HCEC 1CT (cell line): ENCODE measurements at regions not wholly inside any gene's neighbourhood (a gene's known extent, or its start where the extent isn't known, plus 50 kb on each side); places are given as distances from the start of the nearest gene placed in this dataset.

ENCODE experiments used
- DNase-seq: peaks from one replicate; pipeline ENCODE4 v3.0.0-alpha.2; 2017

DNA sequence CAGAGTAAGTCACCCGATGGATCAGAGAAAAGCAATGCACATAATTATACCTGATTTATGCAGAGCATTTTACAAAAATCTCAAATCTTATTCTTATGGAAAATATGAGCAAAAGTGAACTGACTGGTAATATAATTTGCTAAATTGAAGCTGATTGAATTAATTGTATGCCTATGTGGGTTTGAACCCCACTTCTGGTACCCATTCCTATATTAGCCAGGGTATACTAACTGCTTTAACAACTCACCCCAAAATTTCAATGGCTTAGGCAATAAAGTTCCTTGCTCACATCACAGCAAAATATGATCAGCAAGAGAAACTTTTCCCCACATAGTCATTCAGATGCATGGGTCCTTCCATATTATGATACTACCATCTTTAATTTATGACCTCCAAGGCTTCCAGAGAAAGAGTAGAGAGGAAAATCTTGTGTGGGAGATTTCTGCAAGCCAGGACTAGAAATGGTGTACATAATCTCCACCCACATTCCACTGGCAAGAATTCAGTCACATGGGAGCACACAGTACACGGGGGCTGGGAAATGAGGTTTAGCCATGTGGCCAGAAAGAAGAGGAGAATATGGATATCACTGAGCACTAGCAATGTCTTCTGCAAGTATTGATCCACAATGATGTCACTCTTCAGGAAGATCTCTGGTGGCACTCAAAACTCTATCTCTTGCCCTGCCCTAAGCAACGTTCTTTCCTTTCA is 640.7 kb downstream of the BCOR start:
- DNase-seq = no peak

- no peak for DNase-seq
Observed at GRCh38 chrX:39458779-39459178, 639.0 kb downstream of the BCOR start.

DNA sequence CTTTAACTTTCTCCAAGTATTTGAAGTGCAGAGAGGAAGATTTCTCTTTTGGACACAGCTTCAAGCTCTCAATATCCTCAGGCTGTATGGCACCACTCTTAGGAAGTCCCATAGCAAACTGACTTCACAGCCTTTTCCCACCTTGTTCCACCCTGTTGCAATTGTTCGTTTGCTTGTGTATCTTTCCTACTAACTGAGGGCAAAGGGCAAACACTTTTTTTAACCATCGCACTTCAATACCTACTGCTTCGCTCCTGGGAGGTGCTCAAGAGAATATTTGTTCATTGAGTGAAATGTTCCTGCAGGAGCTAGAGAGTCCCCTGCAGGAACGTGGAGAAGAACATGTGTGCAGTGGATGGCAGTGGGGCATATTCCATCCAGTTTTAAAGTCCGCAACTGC is 638.6 kb downstream of the BCOR start:
- DNase-seq = no peak

DNA sequence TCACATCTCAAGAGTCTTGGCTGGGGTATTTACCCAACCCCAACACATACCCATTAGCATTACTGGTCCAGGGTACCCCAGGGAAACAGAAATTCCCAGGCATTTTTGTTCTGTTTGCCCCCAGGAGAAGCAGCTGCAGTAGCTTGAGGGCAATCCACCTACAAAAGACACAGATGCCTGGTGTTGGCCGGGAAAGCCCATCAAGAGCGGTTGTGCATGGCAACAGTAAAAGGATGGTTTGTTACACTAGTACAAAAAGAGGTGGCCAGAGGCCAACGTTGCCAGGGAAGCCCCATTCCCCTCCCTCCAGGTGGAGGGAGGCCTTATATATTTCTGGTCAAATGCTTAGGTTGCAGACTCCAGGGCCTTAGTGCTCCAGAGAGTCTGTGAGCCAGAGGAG is 637.8 kb downstream of the BCOR start:
- no peak for DNase-seq

- no peak for DNase-seq
Observed at GRCh38 chrX:39460499-39460898, 637.3 kb downstream of the BCOR start.

- no peak for DNase-seq
Observed at GRCh38 chrX:39462835-39463234, 634.9 kb downstream of the BCOR start.

GRCh38 chrX:39464253-39464652 is 633.5 kb downstream of the BCOR start:
- no peak for DNase-seq

DNA sequence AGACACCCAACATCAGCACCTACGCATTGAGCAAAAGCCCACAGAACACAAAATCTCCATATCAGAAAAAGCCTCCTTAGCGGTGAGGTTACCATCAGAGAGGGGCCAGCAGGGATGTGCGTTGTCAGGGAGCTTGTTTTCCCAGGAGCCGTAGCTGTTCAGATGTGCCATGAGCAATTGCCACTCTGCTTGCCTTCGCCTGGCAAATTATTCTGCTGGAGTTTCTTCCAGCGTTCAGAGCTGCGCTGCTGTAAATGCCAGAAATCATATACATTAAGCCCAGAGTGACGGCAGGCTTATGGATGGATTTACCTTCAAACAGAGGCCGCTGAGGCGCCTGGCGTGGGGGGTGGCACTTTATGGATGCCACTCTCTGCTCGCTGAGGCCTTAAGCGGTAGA is 632.3 kb downstream of the BCOR start:
- DNase-seq = no peak

DNA sequence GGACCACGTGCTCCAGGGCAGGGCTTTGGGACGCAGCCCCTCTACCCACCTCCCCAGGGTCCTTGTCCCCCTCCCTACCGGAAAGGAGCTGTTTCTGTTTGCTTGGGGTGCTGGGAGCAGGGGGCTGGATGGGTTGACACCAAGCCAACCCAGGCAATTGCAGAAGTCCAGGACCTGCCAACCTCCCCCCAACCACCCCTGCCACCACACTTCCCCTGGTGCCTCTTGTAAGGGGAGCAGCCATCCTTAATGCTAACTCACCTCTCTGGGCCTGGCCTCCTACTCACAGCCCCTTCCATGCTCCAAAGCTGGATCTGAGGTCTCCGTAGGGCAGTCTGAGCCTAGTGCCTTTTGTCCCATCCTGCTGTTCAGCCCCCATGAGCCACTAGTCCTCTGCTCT is 631.9 kb downstream of the BCOR start:
- DNase-seq = no peak

- no peak for DNase-seq
Observed at GRCh38 chrX:39469126-39469525, 628.6 kb downstream of the BCOR start.

GRCh38 chrX:39470588-39471407 is 627.0 kb downstream of the BCOR start:
- no peak for DNase-seq

GRCh38 chrX:39472161-39472560 is 625.6 kb downstream of the BCOR start:
- no peak for DNase-seq

GRCh38 chrX:39473812-39474211 is 623.9 kb downstream of the BCOR start:
- no peak for DNase-seq

DNA sequence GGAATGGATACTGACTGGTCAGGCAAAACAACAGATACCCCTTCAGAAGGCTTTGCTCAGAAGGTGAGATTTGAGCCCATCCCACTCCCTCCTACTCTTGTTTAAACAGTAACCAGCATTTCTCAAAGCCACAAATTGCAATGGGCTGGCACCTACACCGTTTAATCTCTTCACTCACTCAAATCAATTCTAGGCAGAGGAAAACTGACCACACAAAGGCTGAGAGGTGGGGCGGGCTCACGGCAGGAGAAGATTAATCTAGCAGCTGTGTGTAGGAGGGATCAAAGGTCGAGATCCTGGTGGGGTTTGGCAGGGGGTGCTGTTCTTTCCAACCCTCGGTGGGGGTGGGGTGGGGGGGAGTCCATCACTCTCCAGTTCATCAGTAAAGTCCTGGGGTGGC is 622.4 kb downstream of the BCOR start:
- DNase-seq = no peak

DNA sequence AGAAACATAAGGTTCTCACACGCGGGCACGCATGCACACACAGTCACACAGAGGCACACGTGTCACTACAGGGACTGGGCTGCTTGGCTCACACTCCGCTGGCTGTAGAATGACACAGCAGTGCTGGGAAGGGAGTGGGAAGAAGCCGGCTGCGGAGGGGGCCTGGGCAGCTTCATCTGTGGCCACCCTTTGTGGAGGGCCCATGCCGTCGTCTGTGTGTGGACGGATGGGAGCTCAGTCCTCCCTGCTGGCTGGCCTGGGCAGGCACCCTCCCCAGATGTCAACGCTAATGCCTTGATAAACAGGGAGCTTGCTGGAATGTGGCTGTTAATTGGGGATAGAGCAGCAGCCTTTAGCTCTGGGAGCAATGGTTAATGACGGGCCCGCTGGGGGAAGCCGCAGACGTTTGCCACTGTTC is 621.1 kb downstream of the BCOR start:
- no peak for DNase-seq

DNA sequence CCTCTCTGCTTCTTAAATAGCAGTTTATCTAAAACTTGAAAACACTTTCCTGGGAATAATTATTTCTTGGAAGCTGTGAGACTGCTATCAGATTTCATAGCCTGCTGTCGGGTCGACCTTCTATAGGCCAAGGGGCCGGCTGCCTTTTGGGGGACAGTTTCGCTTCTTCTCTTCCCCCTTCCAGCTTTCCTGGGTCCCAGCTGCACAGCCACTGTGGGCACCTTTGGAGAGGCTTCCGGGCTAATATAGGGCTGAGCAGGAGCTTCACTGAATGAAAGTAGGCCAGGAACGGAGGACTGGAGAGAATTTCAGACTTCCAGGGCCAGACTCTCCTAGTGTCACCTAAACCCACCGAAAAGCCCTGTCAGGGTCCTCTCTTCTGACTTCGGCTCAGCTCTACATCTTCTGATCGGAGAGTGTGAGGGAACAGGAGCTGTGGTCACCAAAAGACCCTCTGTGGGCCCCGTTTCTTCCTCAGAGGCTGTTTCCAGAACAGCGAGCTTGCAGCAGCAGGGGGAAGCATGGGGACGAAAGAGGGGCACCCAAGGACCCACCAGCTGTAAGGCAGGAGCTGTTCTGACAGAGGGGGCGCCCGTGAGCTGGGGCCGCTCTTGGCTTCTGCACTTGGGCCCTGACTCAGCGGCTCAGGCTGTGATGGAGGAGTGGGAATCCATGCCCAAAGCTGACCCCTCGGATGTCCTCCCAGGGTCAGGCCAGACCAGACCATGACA is 620.6 kb downstream of the BCOR start:
- no peak for DNase-seq

- DNase-seq = no peak
Observed at GRCh38 chrX:39477762-39478120, 620.0 kb downstream of the BCOR start.

DNA sequence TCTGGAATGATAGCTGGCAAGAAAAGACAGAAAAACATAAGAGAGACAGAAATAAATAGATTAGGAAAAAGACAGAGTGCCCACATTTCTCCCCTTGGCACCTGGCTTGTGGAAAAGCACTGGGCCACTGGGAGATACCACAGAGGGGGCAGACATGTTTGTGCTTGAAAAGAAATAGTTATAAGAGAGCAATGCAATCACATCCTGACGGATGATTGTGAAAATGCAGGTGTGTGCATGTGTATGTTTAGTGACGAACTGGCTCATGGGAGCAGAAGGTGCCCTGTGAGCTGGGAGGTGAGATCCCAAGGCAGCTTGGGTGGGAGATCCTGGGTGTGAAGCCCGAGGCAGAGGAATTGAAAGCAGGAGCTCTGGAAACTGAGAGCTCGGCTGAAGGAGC is 617.9 kb downstream of the BCOR start:
- DNase-seq = no peak

- DNase-seq = no peak
Observed at GRCh38 chrX:39480963-39481362, 616.8 kb downstream of the BCOR start.

DNA sequence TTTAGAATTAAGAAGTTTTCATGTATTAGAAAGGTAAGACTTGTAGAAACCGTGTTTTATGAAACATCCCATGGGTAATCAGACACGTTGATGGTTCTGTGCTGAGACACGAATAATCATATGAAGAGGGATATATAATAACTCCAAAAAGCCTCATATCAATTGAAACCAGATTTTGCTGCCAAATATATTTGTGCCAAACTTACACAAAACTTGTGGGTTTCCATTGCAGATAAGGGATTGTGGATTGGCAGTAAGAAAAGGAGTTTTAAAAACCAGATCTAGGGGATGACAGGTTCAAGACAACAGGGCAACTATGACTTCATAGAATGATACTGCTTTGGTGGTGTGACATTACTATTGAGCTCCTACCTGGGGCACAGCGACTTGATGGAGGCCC is 616.1 kb downstream of the BCOR start:
- DNase-seq = no peak

DNA sequence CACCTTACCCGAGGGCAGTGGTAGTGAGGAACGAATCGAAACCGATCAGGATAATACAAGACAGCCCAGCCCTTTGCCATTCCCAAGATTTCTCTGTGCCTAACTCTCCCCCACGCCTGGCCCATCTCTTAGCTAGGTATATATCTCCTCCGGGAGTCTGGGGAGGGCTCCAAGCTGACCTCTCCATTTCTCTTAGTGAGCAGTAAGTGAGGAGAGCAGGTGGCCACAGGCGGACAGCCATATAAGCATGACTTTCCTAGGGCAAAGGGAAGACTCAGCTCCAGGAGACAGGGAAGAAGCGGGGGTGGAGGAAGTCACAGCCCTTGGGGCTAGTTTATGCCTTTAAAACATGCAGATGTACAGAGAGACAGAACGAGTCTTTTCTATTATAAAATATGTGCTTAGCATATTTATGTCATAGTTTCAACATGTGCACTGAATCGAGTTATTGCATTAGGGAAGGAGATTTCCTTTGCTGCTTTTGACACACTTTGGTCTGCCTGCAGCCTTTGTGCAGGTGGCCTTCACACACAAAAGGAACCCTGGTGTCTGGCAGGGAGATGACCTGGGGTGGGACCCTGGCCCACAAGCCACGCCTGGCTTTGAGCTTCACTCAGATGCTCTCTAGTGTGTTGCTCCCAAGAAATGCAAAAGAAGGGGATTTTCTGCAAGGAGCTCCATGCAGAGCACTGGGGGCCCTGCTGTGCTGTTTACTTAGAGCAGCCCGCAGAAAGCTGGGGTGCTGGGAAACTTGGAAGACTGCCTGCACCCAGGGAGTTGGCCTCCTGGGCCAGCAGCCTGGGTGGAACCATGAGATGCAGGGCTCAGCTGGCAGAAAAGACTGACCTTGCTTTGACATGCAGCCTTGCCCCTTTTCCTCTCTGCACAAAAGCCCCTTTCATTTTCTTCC is 613.3 kb downstream of the BCOR start:
- no peak for DNase-seq

DNA sequence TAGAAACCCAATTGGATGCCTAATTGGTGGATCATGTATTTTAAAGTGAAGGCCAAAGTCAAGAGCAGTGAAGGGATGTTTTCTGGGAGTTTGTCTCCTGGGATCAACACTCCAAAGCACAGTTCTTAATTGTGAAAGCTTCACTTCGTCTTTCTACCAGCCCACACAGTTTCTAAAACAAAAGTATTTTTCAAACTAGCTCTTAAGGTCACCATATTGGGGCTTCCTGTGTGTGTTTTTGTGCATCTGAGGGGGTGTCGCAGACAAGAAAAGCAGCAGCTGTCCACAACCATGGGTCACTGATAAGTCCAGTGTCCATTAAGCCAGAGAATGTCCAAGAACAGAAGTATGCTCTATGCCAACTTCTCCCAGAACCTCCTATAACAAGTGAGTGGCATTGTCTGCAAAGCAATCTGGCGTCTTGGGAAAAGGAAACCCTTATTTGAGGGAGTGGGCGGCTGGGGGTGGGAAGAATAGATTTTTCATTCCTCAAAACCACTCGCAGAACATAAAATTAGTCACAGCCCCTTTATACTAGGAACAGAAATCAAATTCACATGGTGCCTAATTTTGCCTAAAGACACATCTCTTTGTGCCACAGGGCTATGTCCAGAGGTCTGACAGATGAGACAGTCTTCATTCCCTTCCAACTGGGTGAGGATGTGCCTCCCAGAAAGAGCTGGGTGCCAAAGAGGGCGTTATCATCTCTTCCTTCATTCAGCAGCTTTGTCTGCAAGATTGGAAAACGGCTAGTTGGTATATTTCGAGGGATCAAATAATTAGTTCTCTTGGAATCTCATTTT is 610.4 kb downstream of the BCOR start:
- DNase-seq = no peak
